OCI-LY7 (cell line): ENCODE measurements at regions not wholly inside any gene's neighbourhood (a gene's known extent, or its start where the extent isn't known, plus 50 kb on each side); places are given as distances from the start of the nearest gene placed in this dataset.

Source experiments
- BruUV-seq: library from RNA; stranded (reverse); fragments of 400-500 nt; replicated peaks from 2 replicates; lab custom pipeline; 2021; lab: Mats Ljungman, UMichigan
- CTCF ChIA-PET: fragments of 300-600 bp; sonication (Branson Sonifier 250); formaldehyde crosslinking; loops from one replicate; lab custom pipeline; 2022; ENCODE audit warnings: antibody characterized with exemption; ENCODE audit not compliant: unreplicated experiment; lab: Charles Lee
- POLR2A ChIA-PET: fragments of 300-600 bp; sonication (Branson Sonifier 250); formaldehyde crosslinking; loops from one replicate; lab custom pipeline; 2022; ENCODE audit warnings: antibody characterized with exemption; lab: Charles Lee
- DNase-seq: peaks from one replicate; pipeline ENCODE4 v3.0.0-alpha.2; 2015; ENCODE audit warnings: low spot score
- H2AFZ ChIP-seq: fragments of 200-600 bp; sonication (generic), shearing (Covaris generic); 2 replicates; pipeline ENCODE4 v1.6.1; 2014; ENCODE audit warnings: mild to moderate bottlenecking, antibody characterized with exemption, low read length, moderate library complexity
- H3K27ac ChIP-seq: fragments of 200-600 bp; sonication (generic); 2 replicates; pipeline ENCODE4 v1.5.1; 2014; ENCODE audit warnings: mixed run types, low read depth, mild to moderate bottlenecking, moderate library complexity, low read length, inconsistent platforms; ENCODE audit not compliant: poor library complexity, severe bottlenecking
- H3K36me3 ChIP-seq: fragments of 200-600 bp; sonication (generic); 2 replicates; pipeline ENCODE4 v1.6.1; 2014; ENCODE audit warnings: mild to moderate bottlenecking, antibody characterized with exemption, low read length, moderate library complexity, mixed read lengths; ENCODE audit not compliant: insufficient read depth
- H3K4me1 ChIP-seq: fragments of 200-600 bp; sonication (generic); 2 replicates; pipeline ENCODE4 v1.5.1; 2014; ENCODE audit warnings: mild to moderate bottlenecking, low read length; ENCODE audit not compliant: insufficient read depth, poor library complexity, severe bottlenecking
- H3K4me2 ChIP-seq: fragments of 200-600 bp; sonication (generic); 2 replicates; pipeline ENCODE4 v1.6.1; 2014; ENCODE audit warnings: mild to moderate bottlenecking, low read length
- H3K4me3 ChIP-seq: fragments of 200-600 bp; sonication (generic); 2 replicates; pipeline ENCODE4 v1.5.1; 2014; ENCODE audit warnings: mild to moderate bottlenecking, low read depth, low read length; ENCODE audit not compliant: poor library complexity, severe bottlenecking
- H3K79me2 ChIP-seq: fragments of 200-600 bp; sonication (generic); 2 replicates; pipeline ENCODE4 v1.6.1; 2016; ENCODE audit warnings: low read depth, mild to moderate bottlenecking, low read length, moderate library complexity, mixed read lengths; ENCODE audit not compliant: insufficient read depth
- H3K9me2 ChIP-seq: fragments of 200-600 bp; sonication (generic); 2 replicates; pipeline ENCODE4 v1.6.1; 2016; ENCODE audit warnings: mild to moderate bottlenecking, low read length, mixed read lengths; ENCODE audit not compliant: insufficient read depth
- H3K9me3 ChIP-seq: fragments of 200-600 bp; sonication (generic); 2 replicates; pipeline ENCODE4 v1.6.1; 2014; ENCODE audit warnings: mild to moderate bottlenecking, mixed run types, low read length, mixed read lengths
- H4K20me1 ChIP-seq: fragments of 200-600 bp; sonication (generic); 2 replicates; pipeline ENCODE4 v1.6.1; 2014; ENCODE audit warnings: mild to moderate bottlenecking, antibody characterized with exemption, low read length, moderate library complexity, mixed read lengths; ENCODE audit not compliant: insufficient read depth
- EZH2phosphoT487 ChIP-seq: fragments of 200-600 bp; sonication (generic); IDR thresholded peaks from 2 replicates; pipeline ENCODE4 v1.6.1; 2018; ENCODE audit warnings: low read depth, borderline replicate concordance, mild to moderate bottlenecking, mixed run types, antibody characterized with exemption, low read length, moderate library complexity, mixed read lengths
- intact Hi-C: fragments of 100-400 bp; cut with micrococcal nuclease; formaldehyde crosslinking; loops from one replicate; pipeline ENCODE4 v1.10.0; 2022; ENCODE audit not compliant: unreplicated experiment
- TF ChIP-seq, protein P1 (sequence below): fragments of 200-600 bp; sonication (generic); conservative IDR thresholded peaks from 2 replicates; pipeline ENCODE4 v1.5.1; 2014; ENCODE audit warnings: mild to moderate bottlenecking, antibody characterized with exemption, low read length, moderate library complexity, mixed read lengths

DNA sequence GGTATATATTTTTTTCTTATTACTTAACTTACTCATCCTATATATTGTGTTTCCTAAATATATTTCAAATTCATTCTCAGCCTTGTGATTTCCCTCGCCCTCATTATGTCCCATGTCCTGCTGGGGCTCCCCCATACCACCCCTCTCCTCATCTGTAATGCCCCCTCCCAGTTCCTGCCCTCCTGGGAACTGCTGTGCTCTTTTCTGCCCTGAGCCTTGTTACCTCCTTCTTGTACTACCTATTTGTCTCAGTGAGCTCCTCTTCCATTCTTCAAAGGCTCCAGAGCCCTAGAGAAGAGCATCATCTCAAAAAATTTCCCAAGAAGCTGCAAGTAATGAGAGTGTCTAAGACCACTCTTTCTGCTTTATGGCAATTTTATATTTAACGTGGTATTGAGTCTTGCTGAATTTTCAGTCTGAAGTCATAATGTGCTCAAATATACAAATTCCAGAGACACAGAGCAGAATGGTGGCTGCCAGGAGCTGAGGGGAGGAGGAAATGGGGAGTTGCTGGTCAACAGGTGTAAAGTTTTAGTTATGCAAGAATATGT is 66.5 kb upstream of the TOP3B start:
- ChIA-PET CTCF (interaction anchor here (0.6 kb wide), 1 partner anchor 565 kb away, joined by 3 read pairs; no protein-coding TSS in a partner anchor), POLR2A (interaction anchor here (1.4 to 9.1 kb wide), 2 partner anchors 12 to 18 kb away, joined by 5 to 262 read pairs; no protein-coding TSS in a partner anchor)
- Histone ChIP-seq H3K9me2 (no peaks in the 10 kb centered on the region), H4K20me1 (no peaks in the 10 kb centered on the region), H3K9me3 (no peaks in the 10 kb centered on the region), H3K4me1 (peaks cover 56% of the 10 kb centered on the region), H3K4me2 (peak overlapping the region; percentile 48), H3K27ac (peak overlapping the region; percentile 64), H3K79me2 (peaks cover 17% of the 10 kb centered on the region; the same call in 1 of the 2 replicates), H2AFZ (peak overlapping the region; percentile 57), H3K4me3 (no peak overlapping the region), H3K36me3 (no peaks in the 10 kb centered on the region)
- intact Hi-C loops: loop anchor here (10.0 kb wide), 1 partner anchor 886 kb away; no protein-coding TSS in a partner anchor
- BruUV-seq: no TSS peak
- TF ChIP-seq, protein P1, sequence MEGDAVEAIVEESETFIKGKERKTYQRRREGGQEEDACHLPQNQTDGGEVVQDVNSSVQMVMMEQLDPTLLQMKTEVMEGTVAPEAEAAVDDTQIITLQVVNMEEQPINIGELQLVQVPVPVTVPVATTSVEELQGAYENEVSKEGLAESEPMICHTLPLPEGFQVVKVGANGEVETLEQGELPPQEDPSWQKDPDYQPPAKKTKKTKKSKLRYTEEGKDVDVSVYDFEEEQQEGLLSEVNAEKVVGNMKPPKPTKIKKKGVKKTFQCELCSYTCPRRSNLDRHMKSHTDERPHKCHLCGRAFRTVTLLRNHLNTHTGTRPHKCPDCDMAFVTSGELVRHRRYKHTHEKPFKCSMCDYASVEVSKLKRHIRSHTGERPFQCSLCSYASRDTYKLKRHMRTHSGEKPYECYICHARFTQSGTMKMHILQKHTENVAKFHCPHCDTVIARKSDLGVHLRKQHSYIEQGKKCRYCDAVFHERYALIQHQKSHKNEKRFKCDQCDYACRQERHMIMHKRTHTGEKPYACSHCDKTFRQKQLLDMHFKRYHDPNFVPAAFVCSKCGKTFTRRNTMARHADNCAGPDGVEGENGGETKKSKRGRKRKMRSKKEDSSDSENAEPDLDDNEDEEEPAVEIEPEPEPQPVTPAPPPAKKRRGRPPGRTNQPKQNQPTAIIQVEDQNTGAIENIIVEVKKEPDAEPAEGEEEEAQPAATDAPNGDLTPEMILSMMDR: no peak; the same call in 1 of the 2 replicates
- TF ChIP-seq EZH2phosphoT487: no peak
- no peak for DNase-seq

DNA sequence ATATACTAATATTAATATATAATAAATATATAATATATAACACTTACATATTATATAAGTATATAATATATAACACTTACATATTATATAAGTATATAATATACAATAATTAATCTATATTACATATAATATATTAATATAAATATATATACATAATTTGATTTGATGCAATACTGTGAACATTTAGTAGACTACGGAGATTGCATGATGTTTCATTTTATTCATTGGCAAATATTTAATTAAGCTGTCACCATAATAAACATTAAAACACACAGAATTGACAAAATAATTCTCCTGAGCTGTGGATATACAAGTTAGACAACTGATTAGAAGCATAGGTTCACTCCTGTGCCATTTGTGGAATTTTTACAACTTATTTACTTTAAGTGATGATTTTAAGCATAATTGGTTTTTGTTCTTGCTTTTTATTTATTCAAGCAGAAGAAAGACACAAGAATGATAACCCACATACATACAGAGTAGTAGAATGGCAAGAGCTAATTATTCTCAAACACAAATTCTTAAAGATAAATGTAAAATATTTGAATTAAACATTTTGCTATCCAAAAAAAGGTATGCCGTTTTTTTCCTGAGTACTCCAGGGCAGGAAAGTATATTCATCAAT is 65.8 kb upstream of the TOP3B start:
- H4K20me1 ChIP-seq: no peaks in the 10 kb centered on the region
- peaks cover 60% of the 10 kb centered on the region for H3K4me1 ChIP-seq
- H3K36me3 ChIP-seq: no peaks in the 10 kb centered on the region
- DNase-seq: no peak
- H3K4me3 ChIP-seq: no peak overlapping the region
- no peaks in the 10 kb centered on the region for H3K9me3 ChIP-seq
- TF ChIP-seq, protein P1: peak; percentile 43; the same call in 1 of the 2 replicates
- TF ChIP-seq EZH2phosphoT487: no peak
- no peaks in the 10 kb centered on the region for H3K9me2 ChIP-seq
- intact Hi-C loops: loop anchor here (10.0 kb wide), 1 partner anchor 886 kb away; no protein-coding TSS in a partner anchor
- H2AFZ ChIP-seq: peak overlapping the region; percentile 57; the same call in 1 of the 2 replicates
- H3K4me2 ChIP-seq: 0 out of 2 replicates have a peak overlapping the region, but pooled peaks have one; percentile 48
- ChIA-PET CTCF (no interaction called here), POLR2A (interaction anchor here (1.4 to 9.1 kb wide), 2 partner anchors 13 to 17 kb away, joined by 5 to 262 read pairs; no protein-coding TSS in a partner anchor)
- peaks cover 23% of the 10 kb centered on the region; the same call in 1 of the 2 replicates for H3K79me2 ChIP-seq
- BruUV-seq: no TSS peak
- H3K27ac ChIP-seq: peak overlapping the region; percentile 64
